Calu3 (cell line): ENCODE measurements at regions not wholly inside any gene's neighbourhood (a gene's known extent, or its start where the extent isn't known, plus 50 kb on each side); places are given as distances from the start of the nearest gene placed in this dataset.

Source experiments
- BruUV-seq: library from RNA; stranded (reverse); fragments of 400-500 nt; replicated peaks from 2 replicates; lab custom pipeline; 2021; lab: Mats Ljungman, UMichigan
- CTCF ChIA-PET: fragments of 300-600 bp; sonication (Branson Sonifier 250); formaldehyde crosslinking; loops from one replicate; lab custom pipeline; 2022; ENCODE audit warnings: antibody characterized with exemption; lab: Charles Lee
- DNase-seq: peaks from one replicate; pipeline ENCODE4 v3.0.0; 2022
- H3K27ac Mint-ChIP-seq: one replicate; pipeline ENCODE4 v1.8.0; 2022; ENCODE audit warnings: mixed read lengths; ENCODE audit not compliant: unreplicated experiment
- H3K27me3 Mint-ChIP-seq: one replicate; pipeline ENCODE4 v1.8.0; 2022; ENCODE audit warnings: mixed read lengths; ENCODE audit not compliant: unreplicated experiment
- H3K36me3 Mint-ChIP-seq: one replicate; pipeline ENCODE4 v1.8.0; 2022; ENCODE audit warnings: mild to moderate bottlenecking, moderate library complexity, mixed read lengths; ENCODE audit not compliant: insufficient read depth, unreplicated experiment
- H3K4me1 Mint-ChIP-seq: one replicate; pipeline ENCODE4 v1.8.0; 2022; ENCODE audit warnings: mild to moderate bottlenecking, low read depth, mixed read lengths; ENCODE audit not compliant: unreplicated experiment
- H3K4me3 Mint-ChIP-seq: one replicate; pipeline ENCODE4 v1.8.0; 2022; ENCODE audit warnings: mild to moderate bottlenecking, low read depth, moderate library complexity, mixed read lengths; ENCODE audit not compliant: unreplicated experiment
- H3K9me3 Mint-ChIP-seq: one replicate; pipeline ENCODE4 v1.8.0; 2022; ENCODE audit warnings: low read depth, mixed read lengths; ENCODE audit not compliant: unreplicated experiment
- intact Hi-C: fragments of 100-400 bp; cut with micrococcal nuclease; formaldehyde crosslinking; loops from one replicate; pipeline ENCODE4 v1.10.0; 2022; ENCODE audit not compliant: unreplicated experiment
- TF ChIP-seq, protein P1 (sequence below): fragments of 200-600 bp; IDR thresholded peaks from one replicate; pipeline ENCODE4 v1.8.0; 2022; ENCODE audit warnings: antibody characterized with exemption; ENCODE audit not compliant: unreplicated experiment

DNA sequence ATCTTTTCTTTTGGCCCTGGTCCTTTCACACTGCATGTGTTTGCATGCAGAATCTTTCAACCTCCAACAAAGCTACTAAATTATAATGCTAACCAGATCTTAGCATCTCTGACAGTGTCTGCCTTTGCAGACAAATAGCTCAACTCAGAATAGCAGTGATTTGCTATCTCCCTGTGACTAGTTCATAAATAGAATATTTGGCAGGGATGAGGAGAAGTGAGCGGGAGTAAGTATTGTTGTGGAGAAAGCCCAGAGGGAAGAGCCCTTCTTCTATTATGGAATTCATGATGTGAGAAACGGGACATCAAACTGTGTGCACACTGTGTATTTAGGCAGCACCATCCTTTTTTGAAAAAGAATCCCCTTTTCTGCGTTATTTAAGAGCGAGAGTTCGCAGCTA, 288.0 kb upstream of the CHORDC1 start:
- Mint-ChIP-seq H3K4me3 (no peak overlapping the region), H3K4me1 (no peaks in the 10 kb centered on the region), H3K36me3 (no peaks in the 10 kb centered on the region), H3K27ac (no peak overlapping the region), H3K9me3 (no peaks in the 10 kb centered on the region), H3K27me3 (no peaks in the 10 kb centered on the region)
- TF ChIP-seq, protein P1, sequence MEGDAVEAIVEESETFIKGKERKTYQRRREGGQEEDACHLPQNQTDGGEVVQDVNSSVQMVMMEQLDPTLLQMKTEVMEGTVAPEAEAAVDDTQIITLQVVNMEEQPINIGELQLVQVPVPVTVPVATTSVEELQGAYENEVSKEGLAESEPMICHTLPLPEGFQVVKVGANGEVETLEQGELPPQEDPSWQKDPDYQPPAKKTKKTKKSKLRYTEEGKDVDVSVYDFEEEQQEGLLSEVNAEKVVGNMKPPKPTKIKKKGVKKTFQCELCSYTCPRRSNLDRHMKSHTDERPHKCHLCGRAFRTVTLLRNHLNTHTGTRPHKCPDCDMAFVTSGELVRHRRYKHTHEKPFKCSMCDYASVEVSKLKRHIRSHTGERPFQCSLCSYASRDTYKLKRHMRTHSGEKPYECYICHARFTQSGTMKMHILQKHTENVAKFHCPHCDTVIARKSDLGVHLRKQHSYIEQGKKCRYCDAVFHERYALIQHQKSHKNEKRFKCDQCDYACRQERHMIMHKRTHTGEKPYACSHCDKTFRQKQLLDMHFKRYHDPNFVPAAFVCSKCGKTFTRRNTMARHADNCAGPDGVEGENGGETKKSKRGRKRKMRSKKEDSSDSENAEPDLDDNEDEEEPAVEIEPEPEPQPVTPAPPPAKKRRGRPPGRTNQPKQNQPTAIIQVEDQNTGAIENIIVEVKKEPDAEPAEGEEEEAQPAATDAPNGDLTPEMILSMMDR, result no peak
- DNase-seq, result no peak
- no TSS peak for BruUV-seq
- CTCF ChIA-PET, result no interaction called here
- intact Hi-C loops, result no loop called here

DNA sequence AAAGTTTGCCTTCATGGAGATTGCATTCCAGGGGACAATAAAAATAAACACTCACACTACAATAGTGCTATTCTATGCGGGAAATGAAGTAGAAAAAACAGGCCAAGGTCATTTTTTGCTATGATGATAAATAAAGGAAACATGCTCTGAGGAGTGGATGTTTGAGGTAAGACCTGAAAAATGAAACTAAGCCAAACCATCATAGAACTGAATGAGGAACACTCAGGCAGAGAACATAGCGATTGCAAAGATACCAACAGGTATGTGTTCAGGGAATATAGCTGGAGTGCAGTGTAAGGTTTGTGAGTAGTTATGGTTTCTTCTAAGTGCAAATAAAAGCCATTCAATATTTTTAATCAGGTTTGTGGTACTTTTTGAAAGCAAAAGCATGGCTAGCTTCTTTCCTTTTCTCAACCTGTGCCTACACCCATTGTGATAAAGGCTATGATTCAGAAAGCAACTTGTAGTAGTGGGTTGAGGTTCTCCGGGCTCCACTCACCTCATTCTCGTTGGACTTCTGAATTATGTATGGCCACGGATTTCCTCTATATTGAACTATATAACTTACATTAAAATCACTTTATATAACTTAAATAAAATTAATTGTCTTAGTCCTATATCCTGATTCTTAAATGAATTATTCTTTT, 278.2 kb upstream of the CHORDC1 start:
- intact Hi-C loops, result no loop called here
- H3K27ac Mint-ChIP-seq, result no peak overlapping the region
- CTCF ChIA-PET, result no interaction called here
- TF ChIP-seq, protein P1, result no peak
- peaks cover 3% of the 10 kb centered on the region for H3K9me3 Mint-ChIP-seq
- DNase-seq, result no peak
- no peaks in the 10 kb centered on the region for H3K27me3 Mint-ChIP-seq
- H3K4me1 Mint-ChIP-seq, result no peaks in the 10 kb centered on the region
- no TSS peak for BruUV-seq
- no peak overlapping the region for H3K4me3 Mint-ChIP-seq
- H3K36me3 Mint-ChIP-seq, result no peaks in the 10 kb centered on the region

DNA sequence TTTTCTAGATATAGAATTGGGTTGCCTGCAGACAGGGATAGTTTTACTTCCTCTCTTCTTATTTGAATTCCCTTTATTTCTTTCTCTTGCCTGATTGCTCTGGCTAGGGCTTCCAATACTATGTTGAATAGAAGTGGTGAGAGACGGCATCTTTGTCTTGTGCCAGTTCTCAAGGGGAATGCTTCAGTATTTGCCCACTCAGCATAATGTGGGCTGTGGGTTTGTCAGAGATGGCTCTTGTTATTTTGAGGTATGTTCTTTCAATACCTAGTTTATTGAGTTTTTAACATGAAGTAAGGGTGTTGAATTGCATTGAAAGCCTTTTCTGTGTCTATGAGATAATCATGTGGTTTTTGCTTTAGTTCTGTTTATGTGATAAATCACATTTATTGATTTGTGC, 273.9 kb upstream of the CHORDC1 start:
- TF ChIP-seq, protein P1, result no peak
- intact Hi-C loops, result no loop called here
- no peaks in the 10 kb centered on the region for H3K36me3 Mint-ChIP-seq
- BruUV-seq, result no TSS peak
- H3K27ac Mint-ChIP-seq, result no peak overlapping the region
- H3K4me3 Mint-ChIP-seq, result no peak overlapping the region
- no peaks in the 10 kb centered on the region for H3K27me3 Mint-ChIP-seq
- H3K9me3 Mint-ChIP-seq, result peaks cover 3% of the 10 kb centered on the region
- no peaks in the 10 kb centered on the region for H3K4me1 Mint-ChIP-seq
- CTCF ChIA-PET, result no interaction called here
- no peak for DNase-seq

DNA sequence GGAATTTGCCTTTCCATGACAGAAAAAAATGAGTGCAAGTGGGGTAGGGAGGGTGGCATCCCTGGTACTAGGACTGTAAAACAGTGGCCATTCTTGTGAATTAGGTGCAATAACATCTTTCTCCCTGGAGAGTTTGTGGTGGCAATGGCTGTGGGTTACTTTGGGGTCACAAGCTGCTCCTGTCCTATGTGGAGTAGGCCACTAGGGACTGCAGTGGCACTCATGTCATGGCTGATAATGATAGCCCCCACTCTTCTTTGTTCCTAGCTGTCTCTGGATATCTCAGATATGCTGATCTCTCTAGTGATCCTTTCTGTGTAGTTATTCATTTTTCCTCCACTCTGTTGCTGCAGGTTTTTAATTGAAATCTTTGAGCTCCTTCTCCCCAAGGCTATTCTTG, 270.5 kb upstream of the CHORDC1 start:
- no TSS peak for BruUV-seq
- TF ChIP-seq, protein P1, result no peak
- no peaks in the 10 kb centered on the region for H3K36me3 Mint-ChIP-seq
- no peaks in the 10 kb centered on the region for H3K9me3 Mint-ChIP-seq
- no peak overlapping the region for H3K27ac Mint-ChIP-seq
- H3K27me3 Mint-ChIP-seq, result no peaks in the 10 kb centered on the region
- H3K4me3 Mint-ChIP-seq, result no peak overlapping the region
- no peaks in the 10 kb centered on the region for H3K4me1 Mint-ChIP-seq
- CTCF ChIA-PET, result no interaction called here
- intact Hi-C loops, result no loop called here
- no peak for DNase-seq
